PC-3 (cell line): ENCODE measurements at regions not wholly inside any gene's neighbourhood (a gene's known extent, or its start where the extent isn't known, plus 50 kb on each side); places are given as distances from the start of the nearest gene placed in this dataset.

Experiments
- EZH2 ChIP-seq: fragments of 300-600 bp; sonication (generic); IDR thresholded peaks from one replicate; pipeline ENCODE4 v1.6.1; 2017; ENCODE audit warnings: antibody characterized with exemption, mild to moderate bottlenecking, low read length; ENCODE audit not compliant: unreplicated experiment
- EZH2phosphoT487 ChIP-seq: fragments of 300-600 bp; sonication (generic); IDR thresholded peaks from 2 replicates; pipeline ENCODE4 v1.6.1; 2018; ENCODE audit warnings: mild to moderate bottlenecking, antibody characterized with exemption, low read length, borderline replicate concordance
- TF ChIP-seq, protein P1 (sequence below): fragments of 300-600 bp; sonication (generic); conservative IDR thresholded peaks from 2 replicates; pipeline ENCODE4 v1.5.1; 2017; ENCODE audit warnings: antibody characterized with exemption, low read depth, mild to moderate bottlenecking, low read length

DNA sequence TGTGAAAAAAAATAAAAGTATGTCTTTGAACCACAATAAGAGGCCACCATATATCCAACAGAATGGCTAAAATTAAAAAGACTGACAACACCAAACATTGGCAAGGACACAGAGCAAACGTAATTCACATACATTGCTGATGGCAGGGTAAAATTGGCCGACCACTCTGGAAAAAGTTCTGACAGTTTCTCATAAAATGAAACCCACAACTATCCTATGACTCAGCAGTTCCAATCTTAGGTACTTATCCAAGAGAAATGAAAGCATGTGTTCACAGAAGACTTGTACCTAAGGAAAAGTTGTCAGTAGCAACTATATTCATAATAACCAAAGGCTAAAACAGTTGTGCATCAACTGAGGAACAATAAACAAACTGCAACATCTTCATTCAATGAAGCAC lies 357.3 kb upstream of the XYLT1 start:
- no peak for TF ChIP-seq EZH2phosphoT487
- TF ChIP-seq, protein P1, sequence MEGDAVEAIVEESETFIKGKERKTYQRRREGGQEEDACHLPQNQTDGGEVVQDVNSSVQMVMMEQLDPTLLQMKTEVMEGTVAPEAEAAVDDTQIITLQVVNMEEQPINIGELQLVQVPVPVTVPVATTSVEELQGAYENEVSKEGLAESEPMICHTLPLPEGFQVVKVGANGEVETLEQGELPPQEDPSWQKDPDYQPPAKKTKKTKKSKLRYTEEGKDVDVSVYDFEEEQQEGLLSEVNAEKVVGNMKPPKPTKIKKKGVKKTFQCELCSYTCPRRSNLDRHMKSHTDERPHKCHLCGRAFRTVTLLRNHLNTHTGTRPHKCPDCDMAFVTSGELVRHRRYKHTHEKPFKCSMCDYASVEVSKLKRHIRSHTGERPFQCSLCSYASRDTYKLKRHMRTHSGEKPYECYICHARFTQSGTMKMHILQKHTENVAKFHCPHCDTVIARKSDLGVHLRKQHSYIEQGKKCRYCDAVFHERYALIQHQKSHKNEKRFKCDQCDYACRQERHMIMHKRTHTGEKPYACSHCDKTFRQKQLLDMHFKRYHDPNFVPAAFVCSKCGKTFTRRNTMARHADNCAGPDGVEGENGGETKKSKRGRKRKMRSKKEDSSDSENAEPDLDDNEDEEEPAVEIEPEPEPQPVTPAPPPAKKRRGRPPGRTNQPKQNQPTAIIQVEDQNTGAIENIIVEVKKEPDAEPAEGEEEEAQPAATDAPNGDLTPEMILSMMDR, result no peak
- no peak for TF ChIP-seq EZH2
